ENCODE measurements at regions not wholly inside any gene's neighbourhood (a gene's known extent, or its start where the extent isn't known, plus 50 kb on each side); places are given as distances from the start of the nearest gene placed in this dataset.

- TF ChIP-seq POLR2A (IDR thresholded peaks at IDR 0.05; ENCODE audit: extremely low read depth, insufficient read length) (no peak), CTCF (IDR thresholded peaks at IDR 0.05; ENCODE audit: low read depth, low read length) (no peak), MAX (IDR thresholded peaks at IDR 0.05; ENCODE audit: low read depth, low read length) (no peak), MYC (IDR thresholded peaks at IDR 0.05; ENCODE audit: low read depth, low read length) (no peak)
Measured at GRCh38 chr12:25694072-25694471, 141.0 kb upstream of the LMNTD1 start.
